ENCODE measurements at regions not wholly inside any gene's neighbourhood (a gene's known extent, or its start where the extent isn't known, plus 50 kb on each side); places are given as distances from the start of the nearest gene placed in this dataset.
A peak's percentile ranks its signal among the peaks of the same experiment; 100 is the strongest.

GRCh38 chr6:150744522-150745260, 120.8 kb upstream of the MTHFD1L start:
- Histone ChIP-seq H3K27ac (ENCODE audit: low read length) (no peak overlapping the region), H3K27me3 (ENCODE audit: low read depth, low read length) (no peaks in the 10 kb centered on the region)

GRCh38 chr6:150745896-150746295, 119.6 kb upstream of the MTHFD1L start:
- TF ChIP-seq CTCF (IDR thresholded peaks at IDR 0.05; ENCODE audit: low read depth, low read length), result no peak
- no peak for TF ChIP-seq EZH2phosphoT487 (IDR thresholded peaks at IDR 0.05; ENCODE audit: low read depth)
- Histone ChIP-seq H3K27me3 (ENCODE audit: low read depth, low read length) (no peaks in the 10 kb centered on the region), H3K79me2 (ENCODE audit: low read length) (peaks cover 88% of the 10 kb centered on the region), H3K27ac (ENCODE audit: low read length) (no peak overlapping the region), H3K4me3 (ENCODE audit: low read length) (no peak overlapping the region), H3K4me1 (ENCODE audit: low read length) (peaks cover 23% of the 10 kb centered on the region), H3K4me2 (ENCODE audit: low read length) (no peak overlapping the region), H3K36me3 (replicated peaks; ENCODE audit: low read depth, low read length) (no peaks in the 10 kb centered on the region), H2AFZ (ENCODE audit: low read depth, low read length) (no peak overlapping the region), H3K9me3 (ENCODE audit: insufficient read depth, low read length) (no peaks in the 10 kb centered on the region), H3K9ac (ENCODE audit: low read length) (no peak overlapping the region), H4K20me1 (ENCODE audit: insufficient read depth, low read length) (peaks cover 69% of the 10 kb centered on the region)

More at GRCh38 chr6:150744522-150745260, 120.8 kb upstream of the MTHFD1L start:
- no peaks in the 10 kb centered on the region for H3K9me3 ChIP-seq (ENCODE audit: insufficient read depth, low read length)
- H3K4me2 ChIP-seq (ENCODE audit: low read length), result no peak overlapping the region
- no peak overlapping the region for H3K9ac ChIP-seq (ENCODE audit: low read length)
- H3K79me2 ChIP-seq (ENCODE audit: low read length), result peaks cover 90% of the 10 kb centered on the region
- peaks cover 25% of the 10 kb centered on the region for H3K4me1 ChIP-seq (ENCODE audit: low read length)
- H2AFZ ChIP-seq (ENCODE audit: low read depth, low read length), result no peak overlapping the region
- peaks cover 78% of the 10 kb centered on the region for H4K20me1 ChIP-seq (ENCODE audit: insufficient read depth, low read length)
- no peak for TF ChIP-seq EZH2phosphoT487 (IDR thresholded peaks at IDR 0.05; ENCODE audit: low read depth)
- no peak for TF ChIP-seq CTCF (IDR thresholded peaks at IDR 0.05; ENCODE audit: low read depth, low read length)
- H3K4me3 ChIP-seq (ENCODE audit: low read length), result no peak overlapping the region
- H3K36me3 ChIP-seq (replicated peaks; ENCODE audit: low read depth, low read length), result no peaks in the 10 kb centered on the region

GRCh38 chr6:150747155-150747554, 118.3 kb upstream of the MTHFD1L start:
- no peak overlapping the region for H3K4me3 ChIP-seq (ENCODE audit: low read length)
- peaks cover 83% of the 10 kb centered on the region for H3K79me2 ChIP-seq (ENCODE audit: low read length)
- H3K27ac ChIP-seq (ENCODE audit: low read length), result no peak overlapping the region
- H3K36me3 ChIP-seq (replicated peaks; ENCODE audit: low read depth, low read length), result no peaks in the 10 kb centered on the region
- H3K27me3 ChIP-seq (ENCODE audit: low read depth, low read length), result no peaks in the 10 kb centered on the region
- H4K20me1 ChIP-seq (ENCODE audit: insufficient read depth, low read length), result peaks cover 63% of the 10 kb centered on the region
- no peaks in the 10 kb centered on the region for H3K9me3 ChIP-seq (ENCODE audit: insufficient read depth, low read length)
- TF ChIP-seq EZH2phosphoT487 (IDR thresholded peaks at IDR 0.05; ENCODE audit: low read depth) (no peak), CTCF (IDR thresholded peaks at IDR 0.05; ENCODE audit: low read depth, low read length) (no peak)
- peaks cover 15% of the 10 kb centered on the region for H3K4me1 ChIP-seq (ENCODE audit: low read length)
- no peak overlapping the region for H2AFZ ChIP-seq (ENCODE audit: low read depth, low read length)
- H3K9ac ChIP-seq (ENCODE audit: low read length), result no peak overlapping the region
- H3K4me2 ChIP-seq (ENCODE audit: low read length), result no peak overlapping the region

- Histone ChIP-seq H3K27ac (ENCODE audit: low read length) (peak overlapping the region; percentile 30), H4K20me1 (ENCODE audit: insufficient read depth, low read length) (peaks cover 53% of the 10 kb centered on the region), H3K9me3 (ENCODE audit: insufficient read depth, low read length) (no peaks in the 10 kb centered on the region), H3K9ac (ENCODE audit: low read length) (peak overlapping the region; percentile 13; the same call in 1 of the 2 replicates), H2AFZ (ENCODE audit: low read depth, low read length) (no peak overlapping the region), H3K4me2 (ENCODE audit: low read length) (peak overlapping the region; percentile 59), H3K4me3 (ENCODE audit: low read length) (peak overlapping the region; percentile 22; the same call in 1 of the 2 replicates), H3K79me2 (ENCODE audit: low read length) (peaks cover 75% of the 10 kb centered on the region), H3K27me3 (ENCODE audit: low read depth, low read length) (no peaks in the 10 kb centered on the region), H3K36me3 (replicated peaks; ENCODE audit: low read depth, low read length) (no peaks in the 10 kb centered on the region), H3K4me1 (ENCODE audit: low read length) (peaks cover 15% of the 10 kb centered on the region)
- TF ChIP-seq EZH2phosphoT487 (IDR thresholded peaks at IDR 0.05; ENCODE audit: low read depth), result no peak
- no peak for TF ChIP-seq CTCF (IDR thresholded peaks at IDR 0.05; ENCODE audit: low read depth, low read length)
Measured at GRCh38 chr6:150749091-150749670, 116.3 kb upstream of the MTHFD1L start.
